Pancreas (tissue), 10 donors: ENCODE measurements at regions not wholly inside any gene's neighbourhood (a gene's known extent, or its start where the extent isn't known, plus 50 kb on each side); places are given as distances from the start of the nearest gene placed in this dataset.

ENCODE experiments used
- ATAC-seq, 4 donors: fragments of 200-7000 bp; cut with Tn5 transposase; one replicate each; pipeline versions ENCODE4 v1.8.0 to v1.9.1; 2020; ENCODE audit warnings: mild to moderate bottlenecking in 4 of 4, moderate library complexity in 4 of 4
- DNase-seq, 6 donors: peaks; one replicate each; pipeline ENCODE4 v3.0.0-alpha.2; 2020
- FAIRE-seq: peaks from 2 replicates; lab custom pipeline; 2012; peaks lifted over from hg19 to GRCh38; lab: Jason Lieb, UNC
- H3K27ac ChIP-seq, 4 donors: fragments of 200-600 bp; sonication (generic); 1 replicate in 3 of 4; 2 replicates in 1 of 4; pipeline versions ENCODE4 v1.5.0 to v1.8.0; 2020
- H3K27me3 ChIP-seq, 4 donors: fragments of 200-600 bp; one replicate each; pipeline ENCODE4 v1.8.0; 2021
- H3K36me3 ChIP-seq, 3 donors: fragments of 200-600 bp; sonication (generic) in 1 of 3; one replicate each; pipeline versions ENCODE4 v1.5.0 to v1.8.0; 2020 to 2021
- H3K4me1 ChIP-seq, 3 donors: fragments of 200-600 bp; one replicate each; pipeline ENCODE4 v1.8.0; 2021
- H3K4me3 ChIP-seq, 4 donors: fragments of 200-600 bp; sonication (generic) in 2 of 4; one replicate each; pipeline versions ENCODE4 v1.5.0 to v1.8.0; 2020 to 2021
- H3K9me3 ChIP-seq, 4 donors: fragments of 200-600 bp; one replicate each; pipeline ENCODE4 v1.8.0; 2021
- CTCF ChIP-seq, 4 donors: fragments of 200-600 bp; sonication (generic) in 3 of 4; IDR thresholded peaks; one replicate each; pipeline versions ENCODE4 v1.5.0 to v1.8.0; 2021; ENCODE audit warnings: antibody characterized with exemption in 4 of 4
- WGBS, 2 donors: extraction: QIAGEN DNeasy Blood & Tissue Kit; methylation state at CpG; one replicate each; pipeline ENCODE4 v1.1.7; 2013; 5-methylcytosine and 5-hydroxymethylcytosine counted together
- intact Hi-C, 3 donors: fragments of 100-400 bp; cut with DNase I; formaldehyde crosslinking; loops; one replicate each; pipeline versions ENCODE4 v1.11.1 to v1.14.2; 2022
- donor health status: healthy with polysubstance abuse.
- donor health status: DM: no; HTN: no; CAD: no; lungs with moderate emphysema.
- donor health status: DM: no; HTN: no; CAD: no.
- donor health status: control.
- donor health status: control.
- donor health status: Bipolar disorder and iron deficiency.
- donor health status: DM: yes; HTN: yes; CAD: no.
- donor health status: DM: no; HTN: no; CAD: no.
- donor health status: DM: no; HTN: no; CAD: no.
- donor health status: DM: yes; HTN: yes; CAD: no.

GRCh38 chr4:125382995-125383394 is 68.2 kb downstream of the FAT4 start:
- 3 to 11% methylated on average over 1 of the region's 1 CpG for WGBS, 2 donors
- intact Hi-C loops: no loop called here
- TF ChIP-seq CTCF (IDR thresholded peaks at IDR 0.05): no peak
- no peaks in the 10 kb centered on the region for H3K4me1 ChIP-seq
- no peaks in the 10 kb centered on the region for H3K36me3 ChIP-seq
- no peak for FAIRE-seq
- H3K27ac ChIP-seq: no peak overlapping the region
- no peaks in the 10 kb centered on the region for H3K27me3 ChIP-seq
- no peak for DNase-seq
- ATAC-seq: no peak
- no peak overlapping the region for H3K4me3 ChIP-seq
- no peaks in the 10 kb centered on the region for H3K9me3 ChIP-seq

- H3K9me3 ChIP-seq: no peaks in the 10 kb centered on the region
- FAIRE-seq (no peak), ATAC-seq (no peak), DNase-seq (no peak)
- no peaks in the 10 kb centered on the region for H3K4me1 ChIP-seq
- H3K27me3 ChIP-seq: peaks cover 0 to 5% (median 0%) of the 10 kb centered on the region in 4 donors
- H3K36me3 ChIP-seq: no peaks in the 10 kb centered on the region
- intact Hi-C loops: no loop called here
- no peak for TF ChIP-seq CTCF (IDR thresholded peaks at IDR 0.05)
- no peak overlapping the region for H3K4me3 ChIP-seq
- H3K27ac ChIP-seq: no peak overlapping the region
Observed at GRCh38 chr4:125387770-125388169, 73.0 kb downstream of the FAT4 start.

GRCh38 chr4:125388613-125389012 is 73.9 kb downstream of the FAT4 start:
- no peak overlapping the region for H3K4me3 ChIP-seq
- TF ChIP-seq CTCF (IDR thresholded peaks at IDR 0.05): no peak
- no peak overlapping the region for H3K27ac ChIP-seq
- FAIRE-seq (no peak), DNase-seq (no peak), ATAC-seq (no peak)
- H3K9me3 ChIP-seq: no peaks in the 10 kb centered on the region
- H3K27me3 ChIP-seq: peaks cover 0 to 5% (median 0%) of the 10 kb centered on the region in 4 donors
- H3K36me3 ChIP-seq: no peaks in the 10 kb centered on the region
- 54 to 59% methylated on average over 1 of the region's 1 CpG for WGBS, 2 donors
- H3K4me1 ChIP-seq: no peaks in the 10 kb centered on the region
- intact Hi-C loops: no loop called here

GRCh38 chr4:125389713-125390112 is 75.0 kb downstream of the FAT4 start:
- 43 to 48% methylated on average over 3 of the region's 3 CpGs for WGBS, 2 donors
- peak; percentile 68 for FAIRE-seq
- peak in 2 of 4 donors; percentile 41 to 55 for ATAC-seq
- Histone ChIP-seq H3K36me3 (no peaks in the 10 kb centered on the region), H3K9me3 (no peaks in the 10 kb centered on the region), H3K27ac (no peak overlapping the region), H3K4me3 (no peak overlapping the region), H3K27me3 (peaks cover 0 to 5% (median 0%) of the 10 kb centered on the region in 4 donors), H3K4me1 (no peaks in the 10 kb centered on the region)
- no peak for TF ChIP-seq CTCF (IDR thresholded peaks at IDR 0.05)
- intact Hi-C loops: no loop called here
- no peak for DNase-seq

- intact Hi-C loops: no loop called here
- Histone ChIP-seq H3K4me3 (no peak overlapping the region), H3K9me3 (no peaks in the 10 kb centered on the region), H3K27ac (no peak overlapping the region), H3K4me1 (no peaks in the 10 kb centered on the region), H3K27me3 (peaks cover 0 to 5% (median 0%) of the 10 kb centered on the region in 4 donors), H3K36me3 (no peaks in the 10 kb centered on the region)
- no peak for DNase-seq
- no peak for FAIRE-seq
- ATAC-seq: peak in 1 of 4 donors; percentile 29
- no peak for TF ChIP-seq CTCF (IDR thresholded peaks at IDR 0.05)
- WGBS, 2 donors: 63 to 72% methylated on average over 4 of the region's 4 CpGs
Observed at GRCh38 chr4:125390126-125390525, 75.4 kb downstream of the FAT4 start.
